ENCODE measurements at regions not wholly inside any gene's neighbourhood (a gene's known extent, or its start where the extent isn't known, plus 50 kb on each side); places are given as distances from the start of the nearest gene placed in this dataset.

- H3K14ac ChIP-seq (replicated peaks; ENCODE audit: low read depth, low read length): no peak overlapping the region; the same call in 1 of the 2 replicates
- peak overlapping the region; percentile 80 for H2BK5ac ChIP-seq (ENCODE audit: low read depth, low read length, poor library complexity, severe bottlenecking)
- peak overlapping the region; percentile 63; the same call in 1 of the 2 replicates for H4K5ac ChIP-seq (ENCODE audit: low read depth, low read length)
- H3K9me1 ChIP-seq (ENCODE audit: insufficient read depth, low read length): no peaks in the 10 kb centered on the region
- peak overlapping the region; percentile 94 for H2BK20ac ChIP-seq (ENCODE audit: low read depth, low read length)
- H4K91ac ChIP-seq (ENCODE audit: insufficient read depth, low read depth, low read length): peak overlapping the region; percentile 46
- peaks cover 0 to 8% of the 10 kb centered on the region in 2 experiments; a peak in 1 of 4 replicates for H3K79me1 ChIP-seq (ENCODE audit: low read depth in 1 of 2, low read length in 2 of 2)
- H3K9ac ChIP-seq (ENCODE audit: low read depth, low read length): no peak overlapping the region
- ChIA-PET CTCF (interaction anchor here (0.7 to 1.5 kb wide), 15 partner anchors 12 to 586 kb away, joined by 3 to 11 read pairs (median 4); partner anchors contain the start of gene NCKAP5), POLR2A (ENCODE audit: unreplicated experiment) (interaction anchor here (0.6 kb wide), 1 partner anchor 11 kb away, joined by 3 read pairs; no protein-coding TSS in a partner anchor)
- H3K4me3 ChIP-seq (ENCODE audit: insufficient read depth, low read depth, low read length): no peak overlapping the region
- intact Hi-C loops (cut with micrococcal nuclease): loop anchor here (1.0 to 10.0 kb wide), 7 partner anchors 64 to 1233 kb away; no protein-coding TSS in a partner anchor
- peak overlapping the region; percentile 79 for H3K4ac ChIP-seq (ENCODE audit: low read depth, low read length)
- 85% methylated on average over 7 of the region's 12 CpGs; no CpG with 5 or more reads in 1 of the 2 experiments for WGBS, 2 experiments (ENCODE audit: extremely low coverage in 2 of 2, insufficient read length in 1 of 2)
- no peak overlapping the region for H2AK9ac ChIP-seq (replicated peaks; ENCODE audit: low read depth, low read length, poor library complexity)
- peak overlapping the region; percentile 93 for H2BK120ac ChIP-seq (ENCODE audit: low read depth, low read length)
- no peak overlapping the region for H3K4me2 ChIP-seq (ENCODE audit: low read depth, low read length)
- peak overlapping the region; percentile 3 to 77; a peak in 3 of 4 replicates for H4K8ac ChIP-seq (ENCODE audit: low read depth in 2 of 2, low read length in 2 of 2)
- no peak overlapping the region for H3K27ac ChIP-seq (ENCODE audit: insufficient read depth, low read length)
- BruUV-seq (replicated peaks): no TSS peak
- peaks cover 8% of the 10 kb centered on the region for H3K9me3 ChIP-seq (ENCODE audit: control insufficient read depth, insufficient read depth, low read length)
- peak overlapping the region; percentile 51 for H2BK15ac ChIP-seq (ENCODE audit: low read depth, low read length)
- H3K23ac ChIP-seq (ENCODE audit: low read depth, low read length): no peak overlapping the region; the same call in 1 of the 2 replicates
- DNase-seq (peak; percentile 86), ATAC-seq (ENCODE audit: low read depth) (peak; percentile 94)
- H2AFZ ChIP-seq (replicated peaks; ENCODE audit: low read length, poor library complexity): no peak overlapping the region
- no peaks in the 10 kb centered on the region for H3K36me3 ChIP-seq (ENCODE audit: control insufficient read depth, insufficient read depth, low read length)
- peak overlapping the region; percentile 46 for H3K18ac ChIP-seq (ENCODE audit: low read depth, low read length)
- H2AK5ac ChIP-seq (ENCODE audit: low read depth, low read length): peak overlapping the region; percentile 79
- no peaks in the 10 kb centered on the region for H3K27me3 ChIP-seq (ENCODE audit: control insufficient read depth, insufficient read depth, low read length)
- dilution Hi-C loops (cut with HindIII; ENCODE audit: low sequenced_read_pairs, unreplicated experiment): no loop called here
- H3K56ac ChIP-seq (ENCODE audit: extremely low read depth, insufficient read depth, low read length): peak overlapping the region; percentile 33; the same call in 1 of the 2 replicates
- in situ Hi-C loops (cut with MboI; ENCODE audit: low sequenced_read_pairs): loop anchor here (5.0 kb wide), 1 partner anchor 218 kb away; no protein-coding TSS in a partner anchor
- H3K4me1 ChIP-seq (ENCODE audit: control insufficient read depth, insufficient read depth, low read length): 0 out of 2 replicates have a peak, but pooled peaks cover 2% of the 10 kb centered on the region
- H4K20me1 ChIP-seq (ENCODE audit: insufficient read depth, low read length): no peaks in the 10 kb centered on the region
- TF ChIP-seq FOS (IDR thresholded peaks at IDR 0.05; ENCODE audit: low read depth, low read length) (no peak), MAZ (IDR thresholded peaks at IDR 0.05; ENCODE audit: borderline replicate concordance, low read depth, low read length) (no peak), CTCF (conservative IDR thresholded peaks at IDR 0.05; ENCODE audit: low read depth, low read length) (peak; percentile 84), MXI1 (IDR thresholded peaks at IDR 0.05; ENCODE audit: borderline replicate concordance, low read depth, low read length) (no peak), MAFK (IDR thresholded peaks at IDR 0.05; ENCODE audit: low read depth, low read length) (peak; percentile 57; the same call in 1 of the 2 replicates), POLR2A (IDR thresholded peaks at IDR 0.05; ENCODE audit: low read depth, low read length) (no peak), BHLHE40 (IDR thresholded peaks at IDR 0.05; ENCODE audit: low read depth, low read length) (no peak), CHD1 (IDR thresholded peaks at IDR 0.05; ENCODE audit: low read depth, low read length) (no peak), SMC3 (IDR thresholded peaks at IDR 0.05; ENCODE audit: low read depth, low read length) (peak; percentile 74), RFX5 (IDR thresholded peaks at IDR 0.05; ENCODE audit: low read depth, low read length) (no peak), NFE2L2 (IDR thresholded peaks at IDR 0.05; ENCODE audit: low read depth, low read length) (no peak), CEBPB (IDR thresholded peaks at IDR 0.05; ENCODE audit: low read depth, low read length) (no peak), RAD21 (IDR thresholded peaks at IDR 0.05; ENCODE audit: low read length) (peak; percentile 86), ELK1 (IDR thresholded peaks at IDR 0.05; ENCODE audit: borderline replicate concordance, low read depth, low read length) (no peak), RCOR1 (IDR thresholded peaks at IDR 0.05; ENCODE audit: insufficient replicate concordance, low read length) (no peak)
Measured at GRCh38 chr2:133780099-133780996, 212.1 kb upstream of the NCKAP5 start.
